ENCODE measurements at regions not wholly inside any gene's neighbourhood (a gene's known extent, or its start where the extent isn't known, plus 50 kb on each side); places are given as distances from the start of the nearest gene placed in this dataset.

DNA sequence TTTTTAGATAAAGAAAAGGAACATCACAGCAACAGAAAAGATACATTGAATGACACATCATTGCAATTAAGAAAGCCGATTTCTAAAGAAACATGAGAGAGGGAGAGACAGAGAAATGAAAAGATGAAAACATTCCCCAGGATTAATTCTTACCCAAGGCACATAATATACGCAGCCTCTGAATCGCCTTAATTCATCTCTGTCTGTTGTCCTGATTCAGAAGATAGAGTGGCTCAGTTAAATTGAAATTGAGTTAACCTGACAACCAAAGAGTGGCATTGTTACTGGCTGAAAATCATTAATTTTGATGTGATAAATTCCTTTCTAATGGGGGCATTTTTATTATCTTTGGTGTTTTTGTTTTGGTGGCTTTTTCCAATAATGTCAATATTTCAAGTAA is 701.9 kb downstream of the EDEM1 start:
- WGBS, 5 donors, result 84 to 93% (median 90%) methylated on average over 3 of the region's 3 CpGs
- H3K36me3 ChIP-seq, result no peaks in the 10 kb centered on the region
- DNase-seq, result no peak

DNA sequence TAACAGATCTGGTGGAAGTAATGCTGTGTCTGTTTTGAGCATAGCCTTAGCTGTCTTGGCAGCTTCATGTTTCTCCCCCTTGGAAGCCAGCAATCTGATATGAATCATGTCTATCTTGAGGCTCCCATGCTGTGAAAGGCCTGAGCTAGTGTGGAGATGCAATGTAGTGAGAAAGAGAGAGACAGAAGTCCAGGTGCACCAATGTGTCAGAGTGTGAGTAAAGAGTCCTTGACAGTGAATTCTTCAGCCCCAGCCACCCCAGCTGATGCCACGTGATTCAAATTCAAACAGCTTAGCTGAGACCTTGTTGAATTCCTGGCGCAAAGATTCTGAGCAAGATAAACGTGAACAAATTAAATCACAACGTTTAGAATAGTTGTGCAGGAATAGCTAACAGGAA is 704.2 kb downstream of the EDEM1 start:
- H3K4me3 ChIP-seq, result no peak overlapping the region
- no peak for DNase-seq
- no peak overlapping the region for H3K27ac ChIP-seq
- intact Hi-C loops (cut with DNase I; ENCODE audit: low total_unique reads), result no loop called here
- 67 to 81% (median 68%) methylated on average over 4 of the region's 4 CpGs for WGBS, 5 donors
- H3K4me1 ChIP-seq, result no peaks in the 10 kb centered on the region
- no peaks in the 10 kb centered on the region for H3K36me3 ChIP-seq
- no peaks in the 10 kb centered on the region for H3K27me3 ChIP-seq (replicated peaks in 1 of 7)
- no peak for TF ChIP-seq POLR2AphosphoS5 (IDR thresholded peaks at IDR 0.05)
- TF ChIP-seq POLR2A (IDR thresholded peaks at IDR 0.05), result no peak
- TF ChIP-seq, protein P1, sequence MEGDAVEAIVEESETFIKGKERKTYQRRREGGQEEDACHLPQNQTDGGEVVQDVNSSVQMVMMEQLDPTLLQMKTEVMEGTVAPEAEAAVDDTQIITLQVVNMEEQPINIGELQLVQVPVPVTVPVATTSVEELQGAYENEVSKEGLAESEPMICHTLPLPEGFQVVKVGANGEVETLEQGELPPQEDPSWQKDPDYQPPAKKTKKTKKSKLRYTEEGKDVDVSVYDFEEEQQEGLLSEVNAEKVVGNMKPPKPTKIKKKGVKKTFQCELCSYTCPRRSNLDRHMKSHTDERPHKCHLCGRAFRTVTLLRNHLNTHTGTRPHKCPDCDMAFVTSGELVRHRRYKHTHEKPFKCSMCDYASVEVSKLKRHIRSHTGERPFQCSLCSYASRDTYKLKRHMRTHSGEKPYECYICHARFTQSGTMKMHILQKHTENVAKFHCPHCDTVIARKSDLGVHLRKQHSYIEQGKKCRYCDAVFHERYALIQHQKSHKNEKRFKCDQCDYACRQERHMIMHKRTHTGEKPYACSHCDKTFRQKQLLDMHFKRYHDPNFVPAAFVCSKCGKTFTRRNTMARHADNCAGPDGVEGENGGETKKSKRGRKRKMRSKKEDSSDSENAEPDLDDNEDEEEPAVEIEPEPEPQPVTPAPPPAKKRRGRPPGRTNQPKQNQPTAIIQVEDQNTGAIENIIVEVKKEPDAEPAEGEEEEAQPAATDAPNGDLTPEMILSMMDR (IDR thresholded peaks at IDR 0.05 in 8 of 11, conservative IDR thresholded peaks at IDR 0.05 in 3 of 11), result no peak
- H3K9me3 ChIP-seq, result no peaks in the 10 kb centered on the region

More for the DNA sequence above, 701.9 kb downstream of the EDEM1 start:
- H3K27ac ChIP-seq, result no peak overlapping the region
- H3K4me3 ChIP-seq, result no peak overlapping the region
- intact Hi-C loops (cut with DNase I; ENCODE audit: low total_unique reads), result no loop called here
- no peak for TF ChIP-seq POLR2AphosphoS5 (IDR thresholded peaks at IDR 0.05)
- no peak for TF ChIP-seq POLR2A (IDR thresholded peaks at IDR 0.05)
- TF ChIP-seq, protein P1 (IDR thresholded peaks at IDR 0.05 in 8 of 11, conservative IDR thresholded peaks at IDR 0.05 in 3 of 11), result no peak
- no peaks in the 10 kb centered on the region for H3K4me1 ChIP-seq
- H3K9me3 ChIP-seq, result no peaks in the 10 kb centered on the region
- no peaks in the 10 kb centered on the region for H3K27me3 ChIP-seq (replicated peaks in 1 of 7)

DNA sequence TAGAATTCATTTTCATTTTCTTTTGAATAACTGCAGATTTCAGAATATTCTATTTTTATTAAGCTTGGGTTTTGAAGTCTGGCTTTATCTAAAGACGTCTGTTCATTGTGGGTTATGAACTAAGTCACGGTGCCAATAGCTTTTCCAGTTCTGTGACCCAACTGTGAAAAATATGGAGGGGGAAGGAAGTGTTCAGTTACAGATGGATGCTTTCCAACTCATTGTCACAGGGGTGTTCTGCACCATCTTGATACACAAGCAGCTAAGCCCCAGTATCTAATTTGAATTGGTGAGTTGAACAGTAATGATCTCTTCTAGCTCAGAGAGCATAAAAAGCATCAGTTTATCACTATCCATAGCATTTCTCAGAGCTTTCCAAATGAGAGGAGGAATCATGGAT is 710.6 kb downstream of the EDEM1 start:
- intact Hi-C loops (cut with DNase I; ENCODE audit: low total_unique reads), result no loop called here
- 26 to 45% (median 39%) methylated on average over 2 of the region's 2 CpGs for whole genome bisulfite sequencing, 5 donors

DNA sequence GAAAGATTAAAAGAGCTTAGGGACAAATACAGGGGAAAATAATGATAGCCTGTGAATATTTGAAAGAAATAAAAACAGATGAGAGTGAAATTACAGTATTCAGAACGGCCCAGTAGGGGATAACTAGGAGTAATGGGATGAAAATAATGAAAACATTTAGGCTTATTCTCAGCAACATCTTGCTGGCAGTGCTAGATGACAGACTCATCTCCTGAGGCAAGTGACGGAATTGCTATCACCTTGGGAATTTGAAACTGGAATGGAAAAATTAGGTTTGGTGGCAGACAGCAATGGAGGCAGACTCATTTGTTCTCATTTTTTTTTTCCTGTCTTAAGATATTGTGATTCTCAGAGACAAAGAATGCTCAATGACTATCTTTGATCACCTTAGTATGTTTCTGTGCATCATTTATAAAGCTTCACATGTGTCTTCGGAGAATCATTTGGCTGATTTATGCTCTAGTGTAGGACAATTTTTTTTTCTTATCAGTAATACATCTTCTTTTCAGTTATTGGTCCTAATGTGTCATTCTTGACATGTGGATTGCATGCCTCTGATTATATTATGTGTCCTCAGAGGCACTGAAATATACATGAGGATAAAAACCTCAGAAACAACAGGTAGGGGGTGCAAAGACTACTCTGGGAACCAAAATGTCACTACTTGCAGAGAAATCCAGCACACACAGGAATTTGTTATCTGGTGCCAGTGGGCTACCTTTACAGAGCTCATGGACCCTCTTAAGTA is 711.7 kb downstream of the EDEM1 start:
- no peak for TF ChIP-seq POLR2A (IDR thresholded peaks at IDR 0.05)
- TF ChIP-seq, protein P1 (IDR thresholded peaks at IDR 0.05 in 8 of 11, conservative IDR thresholded peaks at IDR 0.05 in 3 of 11), result no peak
- TF ChIP-seq POLR2AphosphoS5 (IDR thresholded peaks at IDR 0.05), result no peak
- Histone ChIP-seq H3K36me3 (no peaks in the 10 kb centered on the region), H3K27ac (no peak overlapping the region), H3K27me3 (replicated peaks in 1 of 7) (no peaks in the 10 kb centered on the region), H3K9me3 (peaks cover 0 to 15% (median 0%) of the 10 kb centered on the region in 8 donors), H3K4me1 (no peaks in the 10 kb centered on the region), H3K4me3 (no peak overlapping the region)
- no peak for DNase-seq
- intact Hi-C loops (cut with DNase I; ENCODE audit: low total_unique reads), result no loop called here
- 71 to 80% (median 74%) methylated on average over 3 of the region's 3 CpGs for WGBS, 5 donors

More for the DNA sequence above, 710.6 kb downstream of the EDEM1 start:
- Histone ChIP-seq H3K9me3 (peaks cover 0 to 6% (median 0%) of the 10 kb centered on the region in 8 donors), H3K4me1 (no peaks in the 10 kb centered on the region), H3K4me3 (no peak overlapping the region), H3K36me3 (no peaks in the 10 kb centered on the region), H3K27me3 (replicated peaks in 1 of 7) (no peaks in the 10 kb centered on the region), H3K27ac (no peak overlapping the region)
- no peak for DNase-seq
- TF ChIP-seq, protein P1 (IDR thresholded peaks at IDR 0.05 in 8 of 11, conservative IDR thresholded peaks at IDR 0.05 in 3 of 11), result no peak
- TF ChIP-seq POLR2AphosphoS5 (IDR thresholded peaks at IDR 0.05) (no peak), POLR2A (IDR thresholded peaks at IDR 0.05) (no peak)

Data from spleen (tissue), 11 donors.